DOHH2 (cell line): ENCODE measurements at regions not wholly inside any gene's neighbourhood (a gene's known extent, or its start where the extent isn't known, plus 50 kb on each side); places are given as distances from the start of the nearest gene placed in this dataset.

Source experiments
- H3F3A ChIP-seq: fragments of 200-600 bp; sonication (generic), shearing (Covaris generic); 2 replicates; pipeline ENCODE4 v1.6.0; 2016; ENCODE audit warnings: antibody characterized with exemption, mild to moderate bottlenecking; ENCODE audit not compliant: control insufficient read depth, insufficient read depth
- H3K27ac ChIP-seq: fragments of 200-600 bp; sonication (generic); 2 replicates; pipeline ENCODE4 v1.5.1; 2014; ENCODE audit warnings: low read depth, mild to moderate bottlenecking, low read length, moderate library complexity
- H3K27me3 ChIP-seq: fragments of 200-600 bp; sonication (generic); 2 replicates; pipeline ENCODE4 v1.6.1; 2014; ENCODE audit warnings: mild to moderate bottlenecking, low read length, mixed read lengths; ENCODE audit not compliant: control insufficient read depth
- H3K36me3 ChIP-seq: fragments of 200-600 bp; sonication (generic); 2 replicates; pipeline ENCODE4 v1.6.1; 2014; ENCODE audit warnings: mild to moderate bottlenecking, low read length, moderate library complexity, mixed read lengths; ENCODE audit not compliant: control insufficient read depth
- H3K4me1 ChIP-seq: fragments of 200-600 bp; sonication (generic); 2 replicates; pipeline ENCODE4 v1.6.1; 2014; ENCODE audit warnings: mild to moderate bottlenecking, low read length, mixed read lengths; ENCODE audit not compliant: control insufficient read depth
- H3K4me2 ChIP-seq: fragments of 200-600 bp; sonication (generic); 2 replicates; pipeline ENCODE4 v1.6.0; 2014; ENCODE audit warnings: mild to moderate bottlenecking, low read length, moderate library complexity
- H3K4me3 ChIP-seq: fragments of 200-600 bp; sonication (generic); 2 replicates; pipeline ENCODE4 v1.5.1; 2014; ENCODE audit warnings: mild to moderate bottlenecking, low read length, mixed read lengths
- H3K79me2 ChIP-seq: fragments of 200-600 bp; sonication (generic); 2 replicates; pipeline ENCODE4 v1.6.1; 2014; ENCODE audit warnings: mild to moderate bottlenecking, low read length, mixed read lengths; ENCODE audit not compliant: control insufficient read depth
- H3K9me2 ChIP-seq: fragments of 200-600 bp; sonication (generic); replicated peaks from 2 replicates; pipeline ENCODE4 v1.6.1; 2014; ENCODE audit warnings: mild to moderate bottlenecking, low read length, mixed read lengths; ENCODE audit not compliant: control insufficient read depth
- H3K9me3 ChIP-seq: fragments of 200-600 bp; sonication (generic); 2 replicates; pipeline ENCODE4 v1.6.1; 2014; ENCODE audit warnings: antibody characterized with exemption, low read length, mixed read lengths; ENCODE audit not compliant: control insufficient read depth, insufficient read depth
- H4K20me1 ChIP-seq: fragments of 200-600 bp; sonication (generic); 2 replicates; pipeline ENCODE4 v1.6.0; 2014; ENCODE audit warnings: low read depth, mild to moderate bottlenecking, antibody characterized with exemption, low read length, moderate library complexity; ENCODE audit not compliant: control insufficient read depth, insufficient read depth
- EZH2phosphoT487 ChIP-seq: fragments of 200-600 bp; sonication (generic); IDR thresholded peaks from 2 replicates; pipeline ENCODE4 v1.6.1; 2017; ENCODE audit warnings: borderline replicate concordance, mild to moderate bottlenecking, antibody characterized with exemption, low read length, moderate library complexity, mixed read lengths
- TF ChIP-seq, protein P1 (sequence below): fragments of 200-600 bp; sonication (generic); IDR thresholded peaks from one replicate; pipeline ENCODE4 v1.5.1; 2014; ENCODE audit warnings: antibody characterized with exemption, mild to moderate bottlenecking, low read depth, low read length; ENCODE audit not compliant: poor library complexity, severe bottlenecking

DNA sequence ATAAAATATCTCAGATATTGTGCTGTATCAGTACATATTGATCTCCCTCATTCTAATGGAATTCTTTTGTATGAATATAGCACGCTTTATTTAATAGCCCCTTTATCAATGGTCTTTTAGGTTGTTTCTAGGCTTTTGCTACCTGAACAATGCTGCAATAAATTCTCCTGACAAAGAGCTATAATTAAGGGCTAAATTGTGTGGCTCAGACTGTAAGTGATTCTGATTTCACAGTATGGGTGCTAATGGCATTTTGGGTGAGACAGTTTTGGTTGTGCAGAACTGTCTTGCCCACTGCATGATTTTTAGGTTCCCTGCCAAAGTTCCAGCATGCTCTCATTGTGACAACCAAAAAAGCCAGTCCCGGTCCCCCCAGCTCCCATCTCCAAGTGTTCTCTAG, 363.2 kb downstream of the REEP3 start:
- Histone ChIP-seq H4K20me1 (no peaks in the 10 kb centered on the region), H3K4me1 (no peaks in the 10 kb centered on the region), H3K27ac (no peak overlapping the region), H3K4me3 (no peak overlapping the region), H3K9me2 (no peaks in the 10 kb centered on the region), H3K36me3 (no peaks in the 10 kb centered on the region), H3K9me3 (no peaks in the 10 kb centered on the region), H3K4me2 (no peak overlapping the region), H3F3A (no peaks in the 10 kb centered on the region), H3K79me2 (no peaks in the 10 kb centered on the region), H3K27me3 (0 out of 2 replicates have a peak, but pooled peaks cover 3% of the 10 kb centered on the region)
- TF ChIP-seq, protein P1, sequence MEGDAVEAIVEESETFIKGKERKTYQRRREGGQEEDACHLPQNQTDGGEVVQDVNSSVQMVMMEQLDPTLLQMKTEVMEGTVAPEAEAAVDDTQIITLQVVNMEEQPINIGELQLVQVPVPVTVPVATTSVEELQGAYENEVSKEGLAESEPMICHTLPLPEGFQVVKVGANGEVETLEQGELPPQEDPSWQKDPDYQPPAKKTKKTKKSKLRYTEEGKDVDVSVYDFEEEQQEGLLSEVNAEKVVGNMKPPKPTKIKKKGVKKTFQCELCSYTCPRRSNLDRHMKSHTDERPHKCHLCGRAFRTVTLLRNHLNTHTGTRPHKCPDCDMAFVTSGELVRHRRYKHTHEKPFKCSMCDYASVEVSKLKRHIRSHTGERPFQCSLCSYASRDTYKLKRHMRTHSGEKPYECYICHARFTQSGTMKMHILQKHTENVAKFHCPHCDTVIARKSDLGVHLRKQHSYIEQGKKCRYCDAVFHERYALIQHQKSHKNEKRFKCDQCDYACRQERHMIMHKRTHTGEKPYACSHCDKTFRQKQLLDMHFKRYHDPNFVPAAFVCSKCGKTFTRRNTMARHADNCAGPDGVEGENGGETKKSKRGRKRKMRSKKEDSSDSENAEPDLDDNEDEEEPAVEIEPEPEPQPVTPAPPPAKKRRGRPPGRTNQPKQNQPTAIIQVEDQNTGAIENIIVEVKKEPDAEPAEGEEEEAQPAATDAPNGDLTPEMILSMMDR = no peak
- no peak for TF ChIP-seq EZH2phosphoT487

DNA sequence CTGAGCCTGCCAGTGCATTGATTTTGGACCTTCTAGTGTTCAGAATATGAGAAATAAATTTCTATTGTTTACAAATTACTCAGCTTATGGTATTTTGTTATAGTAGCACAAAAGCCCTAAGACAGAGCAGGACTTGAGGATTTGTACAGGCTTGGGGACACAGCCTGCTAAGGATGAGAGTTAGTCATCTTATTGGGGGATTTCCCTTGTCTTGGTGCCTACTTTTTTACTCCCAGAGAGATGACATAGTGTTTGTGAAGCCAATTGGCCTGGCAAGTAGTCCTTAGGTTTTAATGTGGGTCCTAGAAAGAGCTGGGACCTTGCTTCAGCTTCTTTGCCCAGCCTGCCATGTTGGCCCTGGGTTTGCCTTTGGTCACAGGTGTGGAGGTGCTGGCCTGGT, 364.0 kb downstream of the REEP3 start:
- TF ChIP-seq, protein P1 = no peak
- no peak for TF ChIP-seq EZH2phosphoT487
- H4K20me1 ChIP-seq = no peaks in the 10 kb centered on the region
- no peaks in the 10 kb centered on the region for H3K4me1 ChIP-seq
- no peaks in the 10 kb centered on the region for H3K79me2 ChIP-seq
- H3K36me3 ChIP-seq = no peaks in the 10 kb centered on the region
- H3K27me3 ChIP-seq = 0 out of 2 replicates have a peak, but pooled peaks cover 3% of the 10 kb centered on the region
- no peaks in the 10 kb centered on the region for H3K9me3 ChIP-seq
- H3K4me3 ChIP-seq = no peak overlapping the region
- no peaks in the 10 kb centered on the region for H3K9me2 ChIP-seq
- no peak overlapping the region for H3K4me2 ChIP-seq
- H3K27ac ChIP-seq = no peak overlapping the region
- no peaks in the 10 kb centered on the region for H3F3A ChIP-seq

DNA sequence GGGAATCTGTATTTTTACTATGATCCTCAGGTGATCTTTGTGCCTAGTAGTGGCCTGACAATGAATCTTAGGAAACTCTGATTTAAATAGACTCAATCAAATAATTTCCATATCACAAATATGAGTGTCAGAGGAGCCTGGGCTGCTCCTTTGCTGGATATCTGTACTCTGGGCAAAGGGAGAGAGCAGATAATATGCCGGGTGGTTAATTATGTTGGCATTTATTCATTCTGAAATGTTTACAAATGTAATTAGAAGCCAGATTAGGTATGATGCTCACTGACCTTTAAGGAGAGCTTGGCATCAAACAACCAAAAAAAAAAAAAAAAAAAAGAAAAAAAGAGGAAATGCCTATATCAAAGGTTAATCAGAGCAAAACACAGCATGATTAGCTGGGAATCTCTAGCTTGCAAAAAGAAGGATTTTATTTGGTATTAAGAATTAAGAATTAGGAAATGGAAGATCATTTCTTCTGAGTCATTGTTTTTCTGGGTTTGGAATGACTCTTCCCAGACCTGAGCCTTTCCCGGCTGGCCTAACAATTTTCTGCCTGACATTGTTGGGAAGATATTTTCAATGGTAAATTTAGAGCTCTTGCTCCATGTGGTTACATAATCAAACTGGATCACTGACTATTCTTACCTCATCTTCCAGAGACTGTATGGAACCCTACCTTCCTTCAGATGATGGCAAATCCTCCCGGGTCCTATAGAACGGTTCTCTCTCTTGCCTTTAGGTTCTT, 365.3 kb downstream of the REEP3 start:
- Histone ChIP-seq H3F3A (no peaks in the 10 kb centered on the region), H3K27me3 (0 out of 2 replicates have a peak, but pooled peaks cover 3% of the 10 kb centered on the region), H3K9me3 (no peaks in the 10 kb centered on the region), H3K9me2 (no peaks in the 10 kb centered on the region), H3K4me3 (no peak overlapping the region), H4K20me1 (no peaks in the 10 kb centered on the region), H3K27ac (no peak overlapping the region), H3K79me2 (no peaks in the 10 kb centered on the region), H3K4me2 (no peak overlapping the region), H3K36me3 (no peaks in the 10 kb centered on the region), H3K4me1 (no peaks in the 10 kb centered on the region)
- TF ChIP-seq EZH2phosphoT487 = no peak
- TF ChIP-seq, protein P1 = no peak
